GM06990 (cell line): ENCODE measurements at regions not wholly inside any gene's neighbourhood (a gene's known extent, or its start where the extent isn't known, plus 50 kb on each side); places are given as distances from the start of the nearest gene placed in this dataset.
"Not testable (repeated sequence)": the region's sequence is repeated elsewhere in the genome, so short reads cannot be mapped to it uniquely, and the experiment has no call there.

Source experiments
- DNase-seq: peaks from one replicate; pipeline ENCODE4 v3.0.0-alpha.2; 2011; ENCODE audit not compliant: insufficient read length; ENCODE audit errors: extremely low read depth
- H3K27me3 ChIP-seq: replicated peaks from 2 replicates; pipeline ENCODE4 v1.6.0; 2011; ENCODE audit warnings: low read length; ENCODE audit not compliant: control insufficient read depth, insufficient read depth
- H3K36me3 ChIP-seq: 2 replicates; pipeline ENCODE4 v1.5.1; 2011; ENCODE audit warnings: low read length; ENCODE audit not compliant: control insufficient read depth, insufficient read depth
- H3K4me3 ChIP-seq: replicated peaks from 2 replicates; pipeline ENCODE4 v1.5.1; 2011; ENCODE audit warnings: low read depth, mild to moderate bottlenecking, control low read depth, low read length
- CTCF ChIP-seq: IDR thresholded peaks from 2 replicates; pipeline ENCODE4 v1.5.1; 2011; ENCODE audit warnings: low read length, control low read depth, mild to moderate bottlenecking, inconsistent platforms; ENCODE audit not compliant: insufficient read depth, poor library complexity, severe bottlenecking

- Histone ChIP-seq H3K4me3 (no peak overlapping the region), H3K36me3 (no peaks in the 10 kb centered on the region), H3K27me3 (no peaks in the 10 kb centered on the region)
- no peak for TF ChIP-seq CTCF
- no peak for DNase-seq
These were observed 167.0 kb upstream of the PIK3R1 start for GRCh38 chr5:68048516-68048915.

- not testable (repeated sequence) for DNase-seq, H3K36me3 ChIP-seq, H3K4me3 ChIP-seq, H3K27me3 ChIP-seq
These were observed 167.5 kb upstream of the PIK3R1 start for GRCh38 chr5:68048054-68048453.

- no peaks in the 10 kb centered on the region for H3K36me3 ChIP-seq
- no peak for TF ChIP-seq CTCF
- H3K27me3 ChIP-seq, result no peaks in the 10 kb centered on the region
- no peak for DNase-seq
- no peak overlapping the region for H3K4me3 ChIP-seq
These were observed 168.5 kb upstream of the PIK3R1 start for GRCh38 chr5:68047035-68047434.

GRCh38 chr5:68046445-68046844 lies 169.1 kb upstream of the PIK3R1 start:
- no peak for TF ChIP-seq CTCF
- Histone ChIP-seq H3K27me3 (no peaks in the 10 kb centered on the region), H3K4me3 (no peak overlapping the region), H3K36me3 (no peaks in the 10 kb centered on the region)
- no peak for DNase-seq

GRCh38 chr5:68041293-68041692 lies 174.3 kb upstream of the PIK3R1 start:
- H3K4me3 ChIP-seq, result no peak overlapping the region
- DNase-seq, result peak; percentile 74
- H3K36me3 ChIP-seq, result no peaks in the 10 kb centered on the region
- no peak for TF ChIP-seq CTCF
- H3K27me3 ChIP-seq, result no peaks in the 10 kb centered on the region

- Histone ChIP-seq H3K4me3 (no peak overlapping the region), H3K36me3 (no peaks in the 10 kb centered on the region), H3K27me3 (no peaks in the 10 kb centered on the region)
- no peak for TF ChIP-seq CTCF
- no peak for DNase-seq
These were observed 178.0 kb upstream of the PIK3R1 start for GRCh38 chr5:68037546-68037945.
